DMS53 treated with DMSO at 0.1 percent for 48 hours (cell line): ENCODE measurements at regions not wholly inside any gene's neighbourhood (a gene's known extent, or its start where the extent isn't known, plus 50 kb on each side); places are given as distances from the start of the nearest gene placed in this dataset.

Experiments
- DNase-seq: peaks from one replicate; lab custom pipeline; 2025; ENCODE audit not compliant: unreplicated experiment; lab: John Stamatoyannopoulos, UW

DNA sequence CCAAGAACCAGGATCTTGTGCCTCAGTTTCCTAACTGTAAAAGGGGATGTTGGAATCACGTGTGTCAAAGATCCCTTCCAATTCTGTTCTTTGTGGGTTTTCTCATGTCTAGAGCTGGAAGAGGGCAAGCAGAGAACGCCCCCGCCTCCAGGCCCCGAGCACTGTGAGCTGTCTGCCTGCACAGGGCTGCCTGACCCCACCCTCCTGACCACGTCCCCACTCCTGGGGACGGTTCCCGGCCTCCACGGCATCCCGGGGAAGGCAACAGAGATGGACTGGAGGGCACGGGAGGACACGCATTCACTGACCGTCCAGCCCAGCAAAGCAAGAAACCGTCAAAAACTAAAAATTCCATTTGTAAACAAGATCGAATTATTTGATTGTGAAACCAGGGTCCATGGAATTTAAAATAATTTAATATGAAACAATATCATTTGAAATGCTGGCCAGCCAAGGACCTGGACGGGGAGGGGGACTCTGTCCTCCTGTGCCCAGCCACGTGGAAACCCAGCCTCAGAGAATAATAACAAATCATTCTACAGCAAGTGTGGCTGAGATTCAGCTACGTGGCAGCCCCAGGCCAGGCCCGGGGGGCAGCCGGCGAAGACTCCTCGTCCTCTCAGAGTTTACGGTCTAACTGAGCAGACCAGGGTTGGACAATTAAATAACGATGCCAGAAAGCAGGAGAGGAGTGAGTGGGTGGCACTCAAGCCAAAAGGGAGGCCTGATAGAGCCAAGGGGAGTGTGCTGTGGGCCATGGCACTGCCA, 87.3 kb upstream of the DIO3 start:
- DNase-seq = no peak

DNA sequence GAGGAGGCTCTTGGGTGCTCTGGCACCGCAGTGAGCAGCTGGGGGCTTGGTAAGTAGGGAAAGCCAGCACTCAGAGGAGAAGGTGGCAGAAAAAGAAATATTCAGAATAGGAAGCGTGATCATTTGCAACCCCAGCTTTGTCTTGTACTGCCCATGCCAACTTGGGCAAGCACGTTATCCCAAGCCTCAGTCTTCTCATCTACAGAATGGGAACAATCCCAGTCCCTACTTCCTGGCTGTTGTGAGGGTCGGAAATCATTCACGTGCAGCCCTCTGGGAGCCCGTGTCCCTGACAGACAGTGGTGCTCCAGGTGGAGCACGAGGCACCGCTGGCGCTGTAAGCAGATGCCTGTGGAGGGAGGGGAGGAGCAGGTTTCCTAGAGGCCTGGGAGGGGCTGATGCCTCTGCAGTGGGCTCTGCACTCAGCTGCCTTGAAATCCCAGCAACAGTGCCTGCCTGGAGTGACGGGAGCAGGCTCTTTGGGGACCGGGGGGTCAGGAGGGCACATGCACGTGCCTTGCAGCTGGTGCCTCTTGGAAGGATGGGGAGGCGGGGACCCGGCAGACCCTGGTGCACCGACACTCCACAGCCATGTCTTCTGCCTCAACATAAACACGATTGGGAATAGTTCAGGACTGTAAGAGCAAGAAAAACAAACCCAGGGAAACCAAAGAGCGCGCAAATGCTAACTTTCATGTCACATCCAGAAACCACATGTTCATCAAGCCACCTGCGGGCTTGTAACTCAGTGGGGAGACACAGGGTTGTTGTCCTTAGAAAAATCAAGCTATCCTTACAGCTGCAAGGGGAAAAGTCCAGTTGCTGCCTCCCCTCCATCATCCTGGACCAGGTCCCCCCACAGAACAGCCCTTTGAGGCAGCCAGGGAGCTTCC, 86.5 kb upstream of the DIO3 start:
- DNase-seq = no peak

DNA sequence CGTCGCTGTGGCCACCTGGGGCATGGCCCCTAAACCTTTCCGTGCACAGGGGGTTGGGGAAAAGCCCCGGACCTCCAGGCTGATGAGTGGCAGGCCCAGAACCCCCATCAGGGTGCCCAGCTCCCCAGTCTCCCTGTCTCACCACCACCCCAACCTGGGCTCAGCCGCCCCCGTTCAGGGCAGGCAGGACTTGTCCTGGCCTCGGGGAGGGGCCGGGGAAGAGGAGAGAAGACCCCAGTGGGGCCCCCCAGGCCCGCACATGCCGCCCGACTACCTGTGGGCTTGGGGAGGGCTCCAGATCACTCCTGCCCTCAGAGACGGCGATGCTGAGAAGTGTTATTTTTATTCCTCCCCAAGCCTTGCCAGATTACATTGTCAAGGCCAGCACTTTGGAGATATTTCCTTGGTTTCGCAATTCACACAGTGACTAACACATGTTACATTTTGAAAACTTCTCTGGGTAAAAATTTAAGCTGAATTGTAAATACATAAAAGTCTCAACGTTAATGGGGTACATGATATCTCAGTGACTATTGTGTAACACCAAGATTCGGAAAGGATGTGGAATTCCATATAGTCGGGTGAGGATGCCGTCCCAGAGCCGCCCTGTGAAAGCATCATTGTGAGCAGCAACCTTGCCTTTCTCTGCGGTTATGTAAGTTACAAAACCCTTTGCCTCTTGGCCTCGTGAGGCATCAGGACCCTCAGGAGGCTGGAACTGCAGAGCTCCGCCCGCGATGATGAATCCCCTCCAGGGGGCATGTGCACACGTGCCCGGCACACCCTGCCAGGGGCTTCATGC, 85.6 kb upstream of the DIO3 start:
- DNase-seq = no peak

DNA sequence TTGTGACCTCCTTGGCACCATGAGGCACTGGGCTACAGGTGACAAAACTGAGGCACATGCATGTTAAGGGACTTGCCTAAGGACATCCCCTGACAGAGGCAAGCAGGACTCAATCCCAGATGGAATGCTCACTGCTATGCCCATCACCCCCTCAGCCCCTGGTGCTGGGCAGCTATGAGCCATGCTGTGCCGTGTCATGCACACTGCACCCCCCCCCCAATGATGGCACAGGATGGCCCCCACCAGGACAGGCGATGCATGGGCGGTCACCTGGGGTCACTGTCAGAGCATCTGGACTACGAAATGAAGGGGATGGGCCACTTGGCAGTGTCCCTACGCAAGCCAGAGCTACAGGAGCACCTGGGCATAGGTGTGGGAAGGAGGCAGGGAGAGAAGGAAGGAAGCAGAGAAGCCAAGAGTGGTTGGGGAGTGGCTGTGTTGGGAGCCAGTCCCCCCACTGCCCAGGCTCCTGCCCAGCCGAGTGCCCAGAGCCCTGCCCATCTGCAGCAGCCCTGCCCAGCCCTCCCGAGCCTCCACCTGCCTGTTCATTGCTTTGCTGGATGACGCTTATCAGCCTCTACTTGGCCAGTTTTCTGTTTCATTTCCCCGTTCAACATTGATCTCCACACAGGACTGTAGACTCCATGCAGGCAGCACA, 84.9 kb upstream of the DIO3 start:
- DNase-seq = no peak

DNA sequence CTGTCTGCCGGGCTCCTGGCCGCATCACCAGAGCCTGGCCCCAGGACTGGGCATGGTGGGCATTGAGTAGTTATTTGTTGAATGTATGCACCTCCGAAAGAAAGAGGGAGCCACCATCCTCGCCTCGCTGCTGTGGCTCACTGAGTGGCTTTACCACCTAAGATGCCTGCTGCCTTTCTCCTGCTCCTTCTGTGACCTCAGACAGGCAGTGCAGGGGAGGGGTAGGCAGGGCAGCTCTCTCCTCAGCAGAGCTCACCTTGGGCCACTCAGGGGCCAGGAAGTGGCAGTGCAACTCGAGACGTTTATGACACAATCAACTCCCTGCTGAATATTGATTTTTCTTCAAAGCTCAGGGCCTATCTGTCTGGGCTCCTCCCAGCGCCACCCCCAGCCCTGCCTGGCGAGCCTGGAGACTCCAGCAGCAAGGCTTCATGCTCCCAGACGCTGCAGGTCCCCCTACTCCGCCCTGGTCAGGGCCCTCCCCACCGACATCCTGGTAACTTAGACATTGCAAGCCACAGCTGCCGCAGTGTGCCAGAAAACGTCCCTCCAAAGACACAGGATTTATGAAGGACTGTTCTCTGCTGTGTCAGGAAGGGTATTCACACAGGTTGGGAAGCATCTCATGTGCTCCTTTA, 84.3 kb upstream of the DIO3 start:
- DNase-seq = no peak

DNA sequence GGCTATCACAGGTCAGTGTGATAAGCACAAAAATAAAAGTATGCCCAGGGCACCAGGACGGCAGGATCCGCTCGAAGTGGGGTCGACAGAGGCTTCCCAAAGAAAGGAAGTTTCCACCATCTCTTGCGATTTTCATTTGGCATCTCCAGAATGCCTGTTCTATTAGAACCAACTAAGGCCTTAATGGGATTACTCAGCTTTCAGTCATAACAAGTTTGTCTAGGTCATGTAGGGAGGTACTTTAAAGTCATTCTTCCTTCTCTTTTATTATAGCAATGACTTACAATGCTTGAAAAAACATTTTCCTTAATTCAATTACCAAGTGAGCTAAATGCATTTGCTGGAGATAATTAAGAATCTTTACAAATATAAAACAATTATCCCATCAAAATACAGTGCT, 83.6 kb upstream of the DIO3 start:
- no peak for DNase-seq

DNA sequence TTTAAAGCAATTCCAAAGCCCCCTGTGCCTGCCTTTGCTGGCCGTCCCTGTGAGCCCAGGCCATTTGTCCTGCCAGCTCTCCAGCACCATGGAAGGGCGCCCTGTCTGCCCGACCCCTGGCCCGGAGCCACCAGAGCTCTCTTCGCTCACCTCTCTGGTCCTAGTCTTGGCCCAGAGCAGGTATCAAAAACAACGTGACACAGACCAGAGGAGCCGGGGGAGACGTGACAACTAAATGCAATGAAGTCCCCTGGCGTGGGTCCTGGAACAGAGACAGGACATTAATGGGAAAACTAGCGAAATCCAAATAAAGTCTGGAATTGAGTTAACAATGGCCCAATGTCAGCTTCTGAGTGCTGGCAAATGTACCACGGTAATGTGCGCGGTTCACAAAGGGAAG, 83.2 kb upstream of the DIO3 start:
- no peak for DNase-seq

DNA sequence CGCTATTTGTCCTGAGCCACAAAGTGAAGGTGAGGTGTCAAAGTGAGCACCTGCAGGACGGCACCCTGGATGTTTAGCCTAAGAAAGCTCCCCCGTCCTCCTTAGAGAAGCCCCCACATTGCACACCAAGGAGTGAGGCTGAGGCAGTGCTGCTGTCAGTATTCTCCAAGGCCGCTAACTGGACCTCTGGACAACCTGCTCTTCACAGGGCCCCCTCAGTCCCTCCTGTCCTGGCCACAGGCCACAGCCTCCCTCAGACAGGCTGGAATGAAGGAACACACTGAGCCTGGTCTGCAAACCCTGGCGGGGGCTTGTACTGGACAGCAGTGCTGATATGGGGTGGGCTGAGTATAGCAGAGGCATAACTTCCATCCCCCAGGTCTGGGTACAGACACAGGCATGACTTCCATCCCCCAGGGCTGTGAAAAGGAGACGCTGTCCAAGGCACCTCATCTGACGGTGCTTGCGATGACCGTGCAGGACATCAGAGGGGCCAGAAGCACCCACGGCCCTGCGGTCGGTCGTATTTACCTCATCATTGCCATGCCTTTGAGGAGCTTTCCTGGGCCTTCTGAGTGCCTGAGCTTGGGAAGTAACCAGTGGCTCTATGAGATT, 82.4 kb upstream of the DIO3 start:
- no peak for DNase-seq

DNA sequence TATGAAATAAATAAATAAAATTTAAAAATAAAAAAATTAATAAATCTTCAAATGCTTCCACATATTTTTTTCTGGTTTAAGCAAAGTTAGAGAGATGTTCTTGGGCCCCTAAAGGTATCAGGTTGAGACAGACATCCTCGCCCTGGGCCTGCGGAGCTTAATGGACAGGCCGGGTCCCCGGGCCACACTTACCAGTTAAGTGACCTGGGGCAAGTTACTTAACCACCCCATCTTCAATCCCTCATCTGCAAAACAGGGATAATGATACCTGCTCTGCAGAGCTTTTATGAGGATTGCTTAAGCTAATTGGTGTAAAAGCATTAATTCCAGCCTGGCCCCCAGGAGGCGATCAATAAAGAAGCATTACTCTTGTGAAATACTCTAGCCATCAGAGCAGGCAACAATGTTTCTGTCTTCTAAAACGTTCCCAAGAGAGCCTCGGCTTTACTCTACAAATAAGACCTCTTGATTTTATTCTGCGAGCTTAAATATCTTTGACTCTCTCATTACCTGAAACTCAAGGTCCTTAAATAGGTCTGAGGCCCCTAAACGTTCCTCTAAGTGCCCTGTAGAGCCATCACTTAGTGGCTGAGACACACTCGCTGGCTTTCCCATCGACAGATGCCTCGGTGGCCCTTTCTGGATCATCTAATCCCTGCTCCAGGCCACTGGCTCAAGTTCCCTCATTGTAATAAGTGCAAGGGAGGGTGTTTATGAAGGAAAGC, 81.1 kb upstream of the DIO3 start:
- no peak for DNase-seq

DNA sequence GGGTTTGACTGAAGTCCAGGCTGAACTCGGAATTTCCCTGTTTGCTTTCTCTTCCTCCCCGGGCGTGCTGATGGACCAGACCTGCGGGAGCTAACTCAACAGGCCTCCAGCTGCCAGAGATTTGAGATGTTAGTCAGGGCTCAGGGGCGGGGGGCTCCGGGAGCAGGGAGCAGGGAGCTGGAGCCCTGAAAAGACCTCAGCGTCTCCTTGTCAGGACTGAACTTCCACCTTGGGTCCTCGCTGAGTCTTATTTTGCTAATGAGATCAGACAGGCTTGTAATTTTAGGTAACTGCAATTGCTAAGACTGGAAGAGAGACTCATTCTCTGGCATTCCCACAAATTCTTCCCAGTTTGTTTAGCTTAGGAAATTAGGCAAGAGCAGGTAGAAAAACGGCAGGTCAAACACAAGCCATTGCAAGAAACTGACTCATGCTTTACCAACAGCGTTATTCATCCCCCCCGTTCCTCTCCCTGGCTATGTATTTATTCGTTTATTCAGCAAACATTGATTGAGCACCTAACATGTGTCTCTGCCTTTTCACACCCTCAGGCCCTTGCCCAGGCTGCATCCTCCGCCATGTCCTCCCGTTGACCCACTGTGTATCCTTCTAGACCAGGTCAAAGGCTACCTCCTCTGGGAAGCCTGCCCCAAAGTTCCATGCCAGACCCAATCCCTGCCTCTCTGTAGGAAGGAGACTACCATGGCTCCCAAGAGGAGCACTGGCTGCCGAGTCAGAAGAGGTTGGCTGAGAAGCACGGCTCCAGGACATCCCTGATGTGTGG, 80.4 kb upstream of the DIO3 start:
- DNase-seq = no peak

DNA sequence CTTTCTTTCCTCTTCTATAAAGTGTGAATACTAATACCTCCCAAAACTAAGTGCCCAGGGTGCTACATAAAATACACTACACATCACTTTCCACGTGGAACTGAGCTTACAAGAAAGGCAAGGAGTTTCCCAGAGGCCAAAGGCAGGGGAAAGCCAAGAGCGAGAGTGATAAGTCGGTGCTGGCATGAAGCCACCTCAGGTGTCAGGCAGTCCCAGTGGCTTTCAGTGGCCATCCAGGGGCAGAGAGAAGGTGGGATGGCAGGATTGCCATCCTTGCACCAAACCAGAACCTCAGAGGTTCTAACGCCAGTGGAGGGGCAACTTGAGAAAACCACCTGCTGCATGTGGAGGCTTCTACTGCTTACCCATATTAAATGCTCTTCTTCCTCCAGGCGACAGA, 79.7 kb upstream of the DIO3 start:
- DNase-seq = no peak

DNA sequence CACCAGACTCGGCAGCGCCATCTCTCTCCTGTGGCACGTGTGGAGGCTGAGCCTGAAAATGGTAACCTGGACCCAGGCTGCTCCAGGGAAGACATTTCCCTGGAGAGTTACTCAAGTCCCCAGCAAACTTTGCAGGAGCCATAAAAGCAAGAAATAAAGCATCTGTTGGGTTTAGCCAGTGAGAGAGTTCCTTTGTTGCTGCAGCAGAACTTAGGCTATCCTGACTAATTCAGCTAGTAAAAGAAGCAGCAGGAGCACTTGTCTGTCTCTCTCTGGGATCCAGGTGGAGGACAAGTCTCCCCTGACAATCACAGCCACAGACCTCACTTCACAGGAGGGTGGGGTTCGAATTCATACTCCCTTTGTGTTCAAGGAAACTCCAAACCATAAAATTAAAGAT, 79.2 kb upstream of the DIO3 start:
- no peak for DNase-seq

DNA sequence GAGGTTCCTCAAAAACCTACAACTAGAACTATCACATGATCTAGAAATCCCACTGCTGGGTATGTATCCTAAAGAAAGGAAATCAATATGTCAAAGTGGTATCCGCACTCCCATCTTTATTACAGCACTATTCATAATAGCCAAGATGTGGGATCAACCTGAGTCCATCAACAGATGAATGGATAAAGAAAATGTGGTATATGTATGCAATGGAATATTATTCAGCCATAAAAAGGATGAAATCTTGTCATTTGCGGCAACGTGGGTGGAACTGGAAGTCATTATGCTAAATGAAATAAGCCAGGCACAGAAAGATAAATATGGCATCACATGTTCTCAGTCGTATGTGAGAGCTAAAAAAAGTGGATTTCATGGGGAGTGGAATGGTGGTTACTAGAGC, 77.5 kb upstream of the DIO3 start:
- no peak for DNase-seq

DNA sequence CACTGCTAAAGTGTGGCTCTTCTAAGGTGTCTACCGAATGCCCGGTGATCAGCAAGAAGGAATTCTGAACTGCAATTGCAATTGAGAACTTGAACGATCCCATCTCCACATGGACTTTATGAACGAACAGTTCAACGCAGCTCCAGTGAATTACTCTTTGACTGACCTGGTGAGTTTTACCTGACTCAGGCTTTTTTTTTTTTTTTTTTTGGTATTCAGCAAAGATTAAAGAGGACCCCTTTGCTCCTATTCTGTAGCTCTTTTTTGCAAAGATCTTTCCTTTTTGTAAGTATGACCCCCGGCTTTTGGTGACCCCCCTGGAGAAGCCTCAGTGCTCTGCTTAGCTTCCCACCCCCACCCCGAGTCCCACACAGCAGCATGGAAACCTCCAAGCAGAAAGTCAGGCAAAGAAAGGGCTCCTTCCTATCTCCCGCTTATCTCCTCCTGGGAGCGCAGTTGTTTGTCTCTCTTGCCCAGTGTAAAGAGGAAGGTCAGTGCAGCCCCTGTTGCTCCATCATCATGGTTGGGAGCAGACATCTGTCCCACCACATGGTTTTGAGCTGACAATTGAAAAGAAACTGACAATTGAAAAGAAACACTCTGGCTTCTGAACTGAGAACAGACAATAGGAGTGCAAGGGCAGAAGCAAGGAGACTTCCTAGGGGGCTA, 72.1 kb upstream of the DIO3 start:
- DNase-seq = no peak

DNA sequence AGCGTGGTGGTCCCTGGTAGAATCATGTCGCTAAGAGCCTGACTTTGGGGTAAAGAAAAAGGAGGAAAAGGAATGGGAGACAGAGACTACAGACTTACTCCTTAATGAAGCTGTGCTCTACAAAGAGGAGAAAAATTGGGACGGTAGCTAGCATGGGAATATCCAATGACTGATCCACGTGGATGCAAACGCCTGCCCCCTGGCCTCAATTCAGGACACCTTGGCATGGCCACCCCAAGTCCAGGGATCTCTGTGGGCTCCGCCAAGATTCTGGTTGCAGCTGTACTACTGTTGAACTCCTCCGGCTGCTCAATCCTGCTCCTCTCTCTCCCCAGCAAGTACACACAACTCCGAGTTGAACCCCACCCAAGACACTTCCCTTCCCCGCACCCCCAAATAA, 70.5 kb upstream of the DIO3 start:
- DNase-seq = no peak

DNA sequence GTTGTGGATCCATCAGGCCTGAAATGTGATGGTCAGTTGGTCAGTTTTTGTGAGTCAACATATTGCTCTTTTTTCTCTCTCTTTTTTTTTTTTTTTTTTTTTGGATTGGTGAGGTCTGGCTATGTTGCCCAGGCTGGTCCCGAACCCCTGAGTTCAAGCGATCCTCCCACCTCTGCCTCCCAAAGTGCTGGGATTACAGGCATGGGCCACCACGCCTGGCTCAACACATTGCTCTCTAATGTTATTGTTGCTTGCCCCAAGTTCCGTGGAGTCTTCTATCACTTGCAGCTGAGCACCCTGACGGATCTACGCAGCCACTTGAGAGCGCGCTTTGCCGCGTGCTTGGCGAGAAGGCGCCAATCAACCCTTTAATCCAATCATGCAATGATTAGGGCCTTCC, 69.5 kb upstream of the DIO3 start:
- no peak for DNase-seq

DNA sequence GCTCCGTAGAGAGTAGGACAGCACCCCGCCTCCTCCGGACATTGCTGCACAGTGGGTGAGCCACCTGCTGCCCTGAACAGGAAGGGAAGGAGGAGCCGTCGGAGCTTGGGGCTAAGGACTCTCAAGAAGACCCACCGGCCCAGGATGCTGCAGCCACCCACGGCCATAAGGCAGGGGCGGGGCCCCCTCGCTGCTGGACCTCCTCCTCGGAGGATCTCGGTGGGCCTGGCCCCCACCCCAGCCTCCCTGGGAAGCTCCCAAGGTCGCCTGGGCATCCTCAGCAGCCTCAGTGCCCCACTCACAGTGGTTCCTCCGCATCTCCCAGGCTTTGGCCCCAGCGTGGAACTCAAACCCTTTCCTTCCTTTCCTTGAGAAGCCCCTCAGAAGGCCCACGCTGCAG, 68.6 kb upstream of the DIO3 start:
- DNase-seq = no peak

DNA sequence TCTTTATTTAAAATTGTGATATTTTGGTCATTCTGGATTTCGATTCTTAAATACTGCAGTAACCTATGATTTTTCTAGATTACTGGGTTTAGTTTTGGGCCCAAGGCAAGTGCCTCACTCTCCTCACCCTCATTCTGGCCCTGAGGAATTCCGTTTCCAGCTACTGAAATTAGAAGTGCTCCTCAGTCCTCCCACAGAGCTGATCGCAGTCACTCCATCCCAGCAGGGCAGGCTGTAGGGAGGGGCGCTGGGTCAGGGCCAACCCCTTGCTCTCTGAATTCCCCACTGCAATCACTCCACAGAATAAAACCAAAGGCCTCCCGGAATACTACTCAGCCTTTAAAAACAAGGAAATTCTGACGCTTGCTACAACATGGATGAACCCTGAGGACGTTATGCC, 66.5 kb upstream of the DIO3 start:
- no peak for DNase-seq
